NCI-H748 (cell line): ENCODE measurements at regions not wholly inside any gene's neighbourhood (a gene's known extent, or its start where the extent isn't known, plus 50 kb on each side); places are given as distances from the start of the nearest gene placed in this dataset.

Source experiments
- DNase-seq: peaks from one replicate; lab custom pipeline; 2025; ENCODE audit not compliant: unreplicated experiment; lab: John Stamatoyannopoulos, UW

- no peak for DNase-seq
These were observed 102.0 kb upstream of the RPS6KA2 start for GRCh38 chr6:166728884-166729530.

GRCh38 chr6:166726201-166726600, 99.2 kb upstream of the RPS6KA2 start:
- DNase-seq = no peak

DNA sequence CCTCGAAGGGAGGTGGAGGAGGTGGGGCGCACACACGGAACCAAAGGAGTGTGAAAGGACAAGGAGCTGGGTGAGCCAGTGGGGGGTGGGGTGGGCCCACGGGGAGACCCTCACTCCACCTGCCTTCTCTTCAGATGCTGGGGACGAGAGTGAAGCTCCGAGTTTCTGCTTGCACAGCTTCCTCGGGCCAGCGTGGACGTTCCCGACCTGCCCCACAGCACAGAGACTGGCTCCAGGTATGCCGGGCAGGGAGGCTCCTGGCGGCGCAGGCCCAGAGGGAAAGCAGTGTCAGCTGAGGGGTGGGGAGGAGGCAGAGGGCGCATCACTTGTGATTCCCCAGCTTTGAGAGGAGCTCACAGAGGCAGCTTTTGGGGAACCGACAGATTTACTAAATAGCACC, 98.5 kb upstream of the RPS6KA2 start:
- DNase-seq = no peak

- no peak for DNase-seq
These were observed 97.5 kb upstream of the RPS6KA2 start for GRCh38 chr6:166724576-166724975.

GRCh38 chr6:166722785-166723184, 95.7 kb upstream of the RPS6KA2 start:
- no peak for DNase-seq

DNA sequence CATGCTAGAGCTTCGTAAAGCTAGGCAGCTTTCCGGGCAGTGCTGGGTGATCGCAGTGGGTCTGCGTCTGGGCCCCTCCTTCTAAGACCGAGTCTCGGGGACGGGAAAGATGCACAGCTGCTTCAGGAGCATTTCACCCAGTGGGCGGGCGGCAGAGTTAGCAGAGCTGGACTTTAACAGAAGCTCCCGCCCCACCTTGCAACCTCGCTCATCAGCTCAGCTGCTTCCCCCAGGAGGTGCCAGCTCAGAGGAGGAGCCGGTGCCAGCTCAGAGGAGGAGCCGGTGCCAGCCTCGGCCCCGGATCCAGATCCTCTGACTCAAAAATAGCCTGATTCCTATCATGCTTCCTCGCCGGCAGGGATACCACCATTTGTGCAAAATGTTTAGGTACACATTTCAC, 94.5 kb upstream of the RPS6KA2 start:
- DNase-seq = no peak

DNA sequence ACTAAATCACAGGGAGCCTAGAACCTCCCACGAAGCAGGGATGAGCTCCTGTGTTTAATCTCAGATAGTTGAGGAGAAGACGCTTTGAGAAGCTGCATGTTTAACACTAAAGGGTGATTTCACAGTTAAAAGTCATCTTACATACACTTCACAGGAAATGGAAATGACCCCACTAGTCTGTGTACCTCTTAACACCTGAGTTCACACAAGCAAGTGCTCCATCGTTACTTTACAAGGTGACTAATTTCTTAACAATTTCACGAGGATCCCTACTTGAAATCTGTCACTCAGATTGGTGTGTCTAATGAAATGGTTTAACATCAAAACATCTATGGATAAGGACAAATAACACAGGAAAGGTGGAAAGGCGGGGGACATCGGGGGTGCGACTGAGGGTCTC, 93.8 kb upstream of the RPS6KA2 start:
- no peak for DNase-seq

GRCh38 chr6:166719019-166719418, 92.0 kb upstream of the RPS6KA2 start:
- no peak for DNase-seq

DNA sequence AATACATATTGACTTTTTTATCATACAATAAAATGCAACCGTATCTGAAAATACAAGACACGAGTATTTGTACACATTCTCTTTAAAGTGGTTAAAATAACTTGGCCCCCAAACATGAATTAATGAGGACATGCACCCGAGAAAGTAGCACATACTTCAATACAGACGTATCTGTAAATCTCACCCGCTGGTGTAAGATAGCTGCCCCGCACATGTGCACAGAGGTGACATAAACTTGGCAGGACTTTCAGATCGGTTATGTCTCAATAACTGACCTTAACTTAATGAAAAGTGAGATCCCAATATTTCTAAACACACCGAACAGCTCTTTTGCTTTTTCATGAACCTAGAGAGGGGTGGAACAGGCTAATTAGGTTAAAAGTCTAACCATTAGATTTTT, 91.5 kb upstream of the RPS6KA2 start:
- no peak for DNase-seq

DNA sequence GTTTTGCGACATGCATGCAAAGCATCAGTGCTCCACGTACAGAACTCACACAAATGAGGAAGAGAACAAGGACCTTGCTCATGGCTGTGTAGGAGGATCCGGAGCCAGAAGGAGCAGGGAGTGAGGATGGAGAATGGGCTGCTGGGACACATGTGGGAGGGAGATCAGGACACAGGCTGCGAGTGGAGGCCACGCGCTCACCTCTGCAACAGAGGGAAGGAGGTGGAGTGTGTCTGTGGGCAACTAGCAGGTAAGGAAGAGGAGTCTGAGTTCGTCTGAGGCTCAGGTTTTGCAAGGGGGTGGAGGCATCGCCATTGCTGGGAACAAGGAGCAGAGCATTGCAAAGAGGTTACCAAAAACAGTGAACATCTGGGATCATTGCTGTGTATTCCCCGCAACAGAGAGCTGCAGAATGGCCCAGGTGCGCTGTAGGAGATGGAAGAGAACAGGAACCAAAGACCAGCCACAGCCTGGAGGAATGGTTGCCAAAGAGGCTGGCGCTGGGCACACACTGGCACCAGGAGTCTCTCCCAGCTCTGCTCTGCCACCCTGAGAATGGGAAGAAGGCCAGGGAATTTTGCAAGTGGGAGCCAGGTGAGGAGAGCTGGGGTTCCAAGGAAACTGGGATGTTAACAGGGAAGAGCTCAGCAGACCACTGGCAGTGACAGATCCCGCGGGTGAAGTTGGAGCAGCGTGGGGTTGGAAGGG, 90.0 kb upstream of the RPS6KA2 start:
- DNase-seq = no peak

GRCh38 chr6:166715992-166716391, 88.9 kb upstream of the RPS6KA2 start:
- DNase-seq = no peak

DNA sequence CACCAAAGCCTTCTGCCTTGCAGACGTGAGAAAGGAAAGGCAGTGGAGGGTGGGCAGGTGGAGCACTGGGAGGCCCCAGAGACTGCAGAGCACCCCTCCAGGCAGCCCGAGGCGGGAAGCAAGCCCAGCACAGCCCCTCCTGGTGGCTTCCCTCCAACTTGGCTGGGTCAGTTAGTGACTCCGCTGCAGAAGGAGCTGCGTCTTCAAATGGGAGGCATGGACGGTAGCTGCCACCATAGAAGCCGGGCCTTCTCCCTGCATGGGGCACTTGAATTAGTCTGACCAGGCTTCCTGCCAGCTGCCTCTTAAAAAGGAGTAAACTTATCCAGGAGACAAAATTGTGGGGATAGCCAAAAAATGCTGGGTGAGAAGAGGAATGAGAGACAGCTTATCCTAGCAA, 88.0 kb upstream of the RPS6KA2 start:
- DNase-seq = no peak

GRCh38 chr6:166714581-166714980, 87.5 kb upstream of the RPS6KA2 start:
- DNase-seq = no peak

DNA sequence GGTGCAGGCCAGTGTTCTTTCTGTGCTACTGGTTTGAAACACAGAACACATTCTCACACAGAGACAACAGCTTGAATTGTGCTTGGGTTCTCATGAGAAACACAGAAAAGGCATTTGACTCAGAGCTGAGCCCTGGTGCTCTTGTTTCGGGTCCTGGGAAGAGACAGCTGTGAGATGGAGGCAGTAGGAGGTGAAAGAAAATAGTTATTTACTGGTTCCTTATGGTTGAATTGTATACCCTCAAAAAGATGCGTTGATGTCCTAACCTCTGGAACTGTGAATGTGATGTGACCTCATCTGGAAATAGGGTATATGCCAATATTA, 87.1 kb upstream of the RPS6KA2 start:
- DNase-seq = no peak

DNA sequence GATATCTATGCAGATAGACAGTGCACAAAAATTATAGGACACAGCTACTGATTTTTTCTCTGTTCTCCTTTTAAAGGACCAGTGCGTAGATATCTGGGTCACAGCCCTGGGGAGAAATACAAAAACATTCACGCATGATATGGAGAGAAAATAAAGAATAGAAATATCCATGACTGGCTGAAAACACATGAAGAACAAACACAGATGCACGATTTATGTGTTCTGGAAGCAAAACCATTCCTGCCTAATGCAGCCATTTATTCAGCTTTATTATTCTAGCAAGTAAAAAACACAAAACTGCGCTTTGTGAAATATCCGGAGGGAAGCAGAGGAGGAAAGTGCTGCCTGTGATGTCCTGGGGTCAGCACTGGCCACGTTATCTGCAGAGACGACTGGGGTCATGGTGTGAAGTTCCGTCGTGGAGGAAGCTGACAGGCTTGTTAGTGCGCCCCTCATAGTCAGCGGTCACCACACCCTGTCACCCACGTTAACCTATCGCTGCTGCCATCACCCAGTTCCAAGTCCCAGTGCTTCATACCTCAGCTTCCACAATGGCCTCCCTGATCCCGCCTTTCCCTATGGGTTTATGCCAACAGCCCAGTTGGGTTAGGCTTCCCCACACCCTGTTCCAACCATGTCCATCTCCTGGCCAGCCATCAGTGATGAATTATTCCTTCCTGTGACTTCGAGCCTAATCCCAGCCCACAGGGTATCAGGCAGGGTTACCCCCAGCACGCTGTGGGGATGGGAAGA, 86.6 kb upstream of the RPS6KA2 start:
- no peak for DNase-seq

DNA sequence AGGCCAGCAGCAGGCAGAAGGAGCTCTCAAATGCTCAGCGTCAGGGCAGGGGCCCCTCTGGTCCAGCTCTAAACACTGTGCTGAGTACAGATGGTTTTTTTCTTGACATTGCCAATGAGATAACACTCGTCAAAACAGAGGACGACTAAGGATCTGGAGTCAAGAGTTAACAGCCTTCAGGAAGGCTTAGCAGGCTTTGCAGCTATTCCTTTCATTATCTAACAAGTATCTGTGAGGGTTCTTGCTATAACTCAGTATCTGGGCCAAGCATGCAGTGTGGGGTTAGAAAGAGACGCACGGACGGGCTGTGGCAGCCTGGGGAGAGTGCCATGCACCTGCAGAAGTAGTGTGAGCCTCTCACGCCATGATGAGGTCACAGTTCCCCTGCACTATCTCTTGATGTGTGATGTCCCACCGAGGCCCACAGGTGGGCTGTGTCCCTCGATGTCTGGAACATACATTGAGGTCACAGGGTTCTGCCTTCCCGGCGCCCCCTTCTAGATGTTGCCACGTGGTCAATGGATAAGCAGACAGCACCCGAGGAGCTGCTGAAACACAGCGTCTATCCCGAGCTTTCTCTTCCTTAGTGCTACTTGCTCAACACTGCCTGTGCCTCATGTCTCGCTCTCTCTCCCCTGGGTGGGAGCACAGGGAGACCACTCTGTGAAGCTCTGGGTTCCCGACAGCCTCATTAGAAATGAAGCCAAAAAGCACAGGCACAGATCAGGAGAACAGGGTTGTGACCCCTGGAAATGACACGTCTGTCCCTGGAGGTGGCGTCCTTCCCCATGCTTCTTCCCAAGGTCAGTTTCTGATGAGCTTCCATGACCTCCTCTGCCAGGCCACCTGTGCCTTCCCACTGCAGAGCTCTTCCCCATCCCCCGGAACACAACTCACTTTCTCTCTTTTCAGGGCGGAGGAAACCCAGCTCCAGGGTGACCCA, 85.5 kb upstream of the RPS6KA2 start:
- no peak for DNase-seq

DNA sequence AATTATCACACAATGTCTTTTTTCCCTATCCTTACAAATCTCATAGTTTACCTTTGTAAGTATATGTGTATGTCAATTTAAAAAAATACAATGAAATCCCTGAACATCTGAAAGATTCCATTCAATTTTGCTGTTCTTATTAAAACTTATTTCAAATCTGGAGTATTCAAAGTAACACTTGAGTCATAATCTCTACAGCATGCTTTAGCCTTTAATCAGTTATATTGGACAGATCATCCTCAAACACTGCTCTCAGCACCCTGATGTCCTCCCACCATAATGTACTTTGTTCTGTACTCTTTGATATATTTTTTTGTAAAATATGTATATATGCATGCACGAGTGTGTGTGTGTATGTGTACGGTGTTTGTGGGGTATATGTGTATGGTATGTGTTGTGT, 83.0 kb upstream of the RPS6KA2 start:
- no peak for DNase-seq

GRCh38 chr6:166708460-166708859, 81.4 kb upstream of the RPS6KA2 start:
- no peak for DNase-seq

DNA sequence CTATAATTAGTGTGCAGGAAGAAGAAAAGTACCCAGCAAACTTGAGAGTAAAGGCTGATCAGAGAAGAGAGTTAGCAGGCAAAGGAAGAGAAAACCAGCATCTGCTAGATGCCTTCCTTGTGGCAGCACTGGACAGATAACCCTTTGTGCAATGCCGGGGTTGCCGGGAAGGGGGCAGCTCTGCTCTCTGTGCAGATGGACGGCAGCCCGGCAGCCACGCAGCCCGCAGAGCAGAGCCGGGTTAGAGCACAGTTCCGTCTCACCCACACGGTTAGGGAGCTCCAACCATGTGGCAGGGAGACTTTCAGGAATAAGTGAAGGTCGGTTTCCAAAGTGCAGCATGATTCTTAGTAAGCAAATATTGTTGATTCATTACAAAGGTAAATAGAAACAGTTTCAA, 80.0 kb upstream of the RPS6KA2 start:
- peak; percentile 74 for DNase-seq

DNA sequence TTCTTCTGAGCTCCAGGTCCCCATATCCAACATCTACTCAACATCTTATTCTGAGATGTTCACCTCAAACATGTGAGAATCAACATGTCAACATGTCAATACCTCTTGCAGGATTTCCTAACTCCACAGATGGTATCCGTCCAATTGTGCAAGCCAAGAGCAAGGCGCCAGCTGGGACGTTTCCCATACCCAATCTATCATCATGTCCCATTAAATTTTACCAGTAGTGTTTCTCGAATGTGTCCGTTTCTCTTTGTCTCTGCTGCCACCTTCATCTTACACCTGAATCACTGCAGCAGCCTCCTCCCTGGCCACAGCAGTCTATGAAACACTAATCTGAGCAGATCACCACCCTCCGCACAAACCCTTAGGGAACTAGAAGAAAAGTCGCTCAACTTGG, 78.0 kb upstream of the RPS6KA2 start:
- no peak for DNase-seq

DNA sequence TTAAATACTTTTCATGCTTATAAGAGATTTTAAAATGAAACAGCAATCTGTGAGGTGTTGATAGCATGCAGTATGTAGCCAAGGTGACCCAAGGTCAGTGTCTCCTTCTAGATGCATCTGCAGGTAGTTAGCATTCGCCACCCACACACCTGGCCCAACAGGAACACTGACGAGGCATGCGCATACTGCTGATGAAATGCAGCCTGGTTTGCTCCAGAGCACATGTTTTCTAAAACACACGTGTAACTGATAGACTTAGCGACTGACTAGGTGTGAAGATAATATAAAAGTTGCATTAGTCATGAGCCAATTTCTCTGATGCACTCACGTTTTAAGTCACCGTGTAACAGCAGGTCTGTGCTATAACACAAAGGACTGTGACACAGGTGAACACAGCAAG, 77.1 kb upstream of the RPS6KA2 start:
- no peak for DNase-seq
